Effector memory CD4-positive, alpha-beta T cell (primary cell): ENCODE measurements at regions not wholly inside any gene's neighbourhood (a gene's known extent, or its start where the extent isn't known, plus 50 kb on each side); places are given as distances from the start of the nearest gene placed in this dataset.

Source experiments
- DNase-seq, 3 donors: peaks; one replicate each; pipeline ENCODE4 v3.0.0-alpha.2; 2020
- H3K27ac ChIP-seq: 2 replicates; pipeline ENCODE4 v1.7.0; 2013; ENCODE audit warnings: mild to moderate bottlenecking, low read length, moderate library complexity; ENCODE audit not compliant: insufficient read depth, poor library complexity, severe bottlenecking
- H3K27me3 ChIP-seq: replicated peaks from 2 replicates; pipeline ENCODE4 v1.7.0; 2013; ENCODE audit warnings: mild to moderate bottlenecking, low read length; ENCODE audit not compliant: insufficient read depth, control insufficient read depth, poor library complexity, severe bottlenecking
- H3K36me3 ChIP-seq: 2 replicates; pipeline ENCODE4 v1.7.0; 2013; ENCODE audit warnings: mild to moderate bottlenecking, low read length, moderate library complexity; ENCODE audit not compliant: control insufficient read depth, insufficient read depth
- H3K4me1 ChIP-seq: 2 replicates; pipeline ENCODE4 v1.7.0; 2013; ENCODE audit warnings: low read length, mild to moderate bottlenecking; ENCODE audit not compliant: control insufficient read depth, insufficient read depth, poor library complexity, severe bottlenecking
- H3K4me3 ChIP-seq: 2 replicates; pipeline ENCODE4 v1.7.0; 2013; ENCODE audit warnings: low read length, low read depth, mild to moderate bottlenecking; ENCODE audit not compliant: insufficient read depth, poor library complexity, severe bottlenecking
- H3K9me3 ChIP-seq: 2 replicates; pipeline ENCODE4 v1.7.0; 2013; ENCODE audit warnings: mild to moderate bottlenecking, low read length, moderate library complexity; ENCODE audit not compliant: control insufficient read depth

DNA sequence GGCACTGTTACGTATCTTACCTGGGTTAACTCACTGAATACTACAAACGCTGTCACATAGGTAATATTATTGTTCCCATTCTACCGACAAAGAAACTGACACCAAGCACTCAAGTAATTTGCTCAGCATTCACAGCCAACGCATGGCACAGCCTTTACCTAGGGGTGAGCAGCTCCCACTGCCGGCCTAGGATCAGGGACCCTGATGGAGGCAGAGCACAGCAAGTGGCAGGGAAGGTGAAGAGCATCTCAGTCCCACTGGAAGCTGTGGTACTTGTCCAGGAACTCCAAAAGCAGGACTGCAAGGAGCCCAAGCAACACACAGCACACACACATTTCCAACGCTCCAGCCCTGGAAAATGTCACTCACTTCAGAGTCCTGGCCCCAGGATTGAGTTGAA is 111.8 kb upstream of the CDKN3 start:
- H3K9me3 ChIP-seq, result no peaks in the 10 kb centered on the region
- no peak overlapping the region for H3K4me3 ChIP-seq
- H3K4me1 ChIP-seq, result no peaks in the 10 kb centered on the region
- H3K27me3 ChIP-seq, result no peaks in the 10 kb centered on the region
- H3K27ac ChIP-seq, result no peak overlapping the region
- no peaks in the 10 kb centered on the region for H3K36me3 ChIP-seq
- DNase-seq, result no peak

DNA sequence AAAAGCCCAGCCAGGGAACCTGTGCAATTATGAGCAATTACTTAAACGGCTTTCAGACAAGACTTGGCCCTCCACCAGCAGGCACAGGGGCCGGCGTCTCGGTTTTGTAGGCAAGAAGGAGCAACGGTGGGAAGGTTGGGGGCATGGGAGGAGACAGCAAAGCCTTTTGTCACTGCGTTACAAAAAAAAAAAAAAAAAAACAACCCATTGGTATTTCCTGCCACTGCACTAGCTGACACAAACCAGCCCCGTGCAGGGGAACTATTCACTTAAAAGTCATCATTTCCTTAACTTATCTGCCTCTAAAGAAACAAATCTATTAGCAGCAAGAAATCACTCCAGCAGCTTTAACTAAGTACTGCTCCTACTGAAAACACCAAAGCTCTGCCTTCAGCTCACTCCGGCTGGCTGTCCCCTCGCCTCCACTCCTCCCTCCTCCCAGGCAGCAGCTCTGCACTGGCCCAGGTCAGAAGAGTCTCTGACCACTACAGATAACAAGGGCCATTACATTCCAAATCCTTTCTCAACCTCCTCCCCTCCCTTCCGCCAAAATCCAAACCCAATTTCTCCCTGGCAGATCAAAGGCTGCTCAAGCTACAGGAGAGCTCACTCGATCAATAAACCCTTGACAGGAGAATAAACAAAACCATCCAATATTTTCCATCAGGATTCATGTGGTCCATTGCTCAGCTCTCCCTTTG is 105.2 kb upstream of the CDKN3 start:
- Histone ChIP-seq H3K4me3 (no peak overlapping the region), H3K9me3 (no peaks in the 10 kb centered on the region), H3K27ac (no peak overlapping the region), H3K36me3 (no peaks in the 10 kb centered on the region), H3K27me3 (peaks cover 3% of the 10 kb centered on the region), H3K4me1 (no peaks in the 10 kb centered on the region)
- no peak for DNase-seq

DNA sequence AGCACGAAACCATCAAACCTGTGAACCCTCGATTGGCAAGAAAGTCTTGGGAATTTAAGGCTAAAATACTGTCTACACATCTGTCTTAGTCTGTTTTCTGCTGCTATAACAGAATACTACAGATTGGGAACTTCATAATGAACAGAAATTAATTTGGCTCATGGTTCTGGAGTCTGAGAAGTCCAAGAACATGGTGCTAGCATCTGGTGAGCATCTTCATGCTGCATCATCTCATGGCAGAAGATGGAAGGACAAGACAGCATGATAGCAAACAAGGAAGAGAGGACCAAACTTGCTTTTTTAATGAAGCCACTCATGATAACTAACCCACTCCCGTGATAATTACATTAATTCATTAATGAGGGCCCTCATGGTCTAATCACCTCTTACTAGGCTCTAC is 102.0 kb upstream of the CDKN3 start:
- no peak overlapping the region for H3K4me3 ChIP-seq
- no peak overlapping the region for H3K27ac ChIP-seq
- H3K9me3 ChIP-seq, result no peaks in the 10 kb centered on the region
- H3K27me3 ChIP-seq, result peaks cover 3% of the 10 kb centered on the region
- H3K36me3 ChIP-seq, result no peaks in the 10 kb centered on the region
- no peaks in the 10 kb centered on the region for H3K4me1 ChIP-seq
- DNase-seq, result no peak

DNA sequence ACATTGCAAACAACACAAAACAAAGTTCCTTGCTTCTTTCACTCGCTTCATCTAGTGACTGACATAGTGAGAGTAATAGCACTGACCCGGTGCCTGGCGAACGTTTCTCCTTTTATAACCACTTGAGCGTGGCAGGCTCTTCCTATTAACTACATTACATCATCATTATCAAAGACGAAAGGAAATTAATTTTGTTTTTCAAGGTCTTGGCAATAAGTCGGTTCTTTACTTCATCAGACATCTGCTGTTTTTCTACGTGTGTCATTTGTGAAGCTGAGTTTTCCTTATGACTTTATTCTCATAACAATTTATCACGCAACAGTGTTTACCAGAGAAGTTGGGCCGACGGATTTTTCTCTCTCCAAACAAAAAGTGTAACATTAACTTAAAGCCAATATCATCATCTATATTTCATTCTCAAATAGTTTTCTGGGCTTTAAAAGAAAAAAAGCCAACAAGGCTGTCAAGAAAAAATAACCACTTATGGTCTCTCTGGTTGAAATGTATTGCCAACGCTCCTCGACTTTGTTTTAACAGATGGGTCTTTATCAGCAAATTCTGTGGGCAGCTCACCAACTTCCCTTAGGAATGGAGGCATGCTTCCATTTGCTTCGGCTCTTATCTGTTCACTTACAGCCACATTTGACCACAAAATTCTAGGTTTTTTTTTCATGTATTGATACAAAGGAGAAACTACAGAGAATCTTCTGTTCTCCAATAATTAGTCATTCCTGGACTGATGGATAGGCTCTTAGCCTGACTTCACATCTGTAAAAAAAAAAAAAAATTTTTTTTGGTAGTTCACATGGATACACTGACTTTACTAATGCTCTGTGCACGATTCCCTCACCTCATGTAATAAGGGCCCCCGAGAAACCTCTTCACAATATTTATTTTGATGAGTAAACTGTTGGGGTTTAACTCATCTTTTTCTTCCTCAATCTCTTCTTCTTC is 97.1 kb upstream of the CDKN3 start:
- no peak overlapping the region for H3K27ac ChIP-seq
- no peaks in the 10 kb centered on the region for H3K27me3 ChIP-seq
- no peaks in the 10 kb centered on the region for H3K9me3 ChIP-seq
- no peak overlapping the region for H3K4me3 ChIP-seq
- no peaks in the 10 kb centered on the region for H3K36me3 ChIP-seq
- DNase-seq, result no peak
- no peaks in the 10 kb centered on the region for H3K4me1 ChIP-seq

DNA sequence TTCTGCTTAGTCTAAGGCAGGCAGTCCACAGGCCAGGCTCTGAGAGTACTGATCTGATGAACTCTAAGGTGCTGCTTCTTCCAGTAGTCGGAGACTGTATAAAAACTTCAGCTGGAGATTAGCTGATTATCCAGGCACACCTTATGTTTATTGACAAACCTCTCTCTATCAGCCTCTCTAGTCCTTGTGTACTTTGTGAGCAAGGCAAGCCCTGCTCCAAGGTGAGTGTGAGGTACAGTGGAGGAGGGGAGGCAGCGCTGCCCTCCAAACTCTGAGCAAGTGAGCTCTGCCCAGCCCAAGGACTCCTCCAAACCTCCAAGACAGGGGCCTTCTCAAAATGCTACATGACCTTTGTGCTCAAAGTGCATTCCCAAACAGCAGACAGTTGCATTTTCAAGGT is 95.9 kb upstream of the CDKN3 start:
- Histone ChIP-seq H3K27me3 (no peaks in the 10 kb centered on the region), H3K4me3 (no peak overlapping the region), H3K36me3 (no peaks in the 10 kb centered on the region), H3K9me3 (no peaks in the 10 kb centered on the region), H3K27ac (no peak overlapping the region), H3K4me1 (no peaks in the 10 kb centered on the region)
- no peak for DNase-seq

DNA sequence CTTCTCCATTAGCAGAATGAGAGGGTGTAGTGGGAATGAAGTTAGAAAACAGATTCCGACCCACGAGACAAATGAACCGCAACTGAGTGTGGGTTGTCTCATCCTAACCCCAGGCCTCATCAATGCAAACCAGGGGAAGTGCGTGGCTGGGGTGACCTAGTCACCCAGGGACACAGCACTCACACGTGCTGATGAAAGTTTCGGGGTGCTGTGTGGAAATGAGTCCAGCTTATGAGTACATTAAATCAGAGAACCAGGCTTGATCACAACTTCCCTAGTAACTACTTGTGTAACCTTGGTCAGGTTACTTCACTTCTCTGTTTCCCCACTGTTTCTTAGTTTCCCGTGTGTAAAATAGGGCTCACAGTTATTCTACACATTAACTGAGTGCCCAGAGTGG is 95.4 kb upstream of the CDKN3 start:
- Histone ChIP-seq H3K4me3 (no peak overlapping the region), H3K27ac (no peak overlapping the region), H3K9me3 (no peaks in the 10 kb centered on the region), H3K36me3 (no peaks in the 10 kb centered on the region), H3K4me1 (no peaks in the 10 kb centered on the region), H3K27me3 (no peaks in the 10 kb centered on the region)
- DNase-seq, result no peak

DNA sequence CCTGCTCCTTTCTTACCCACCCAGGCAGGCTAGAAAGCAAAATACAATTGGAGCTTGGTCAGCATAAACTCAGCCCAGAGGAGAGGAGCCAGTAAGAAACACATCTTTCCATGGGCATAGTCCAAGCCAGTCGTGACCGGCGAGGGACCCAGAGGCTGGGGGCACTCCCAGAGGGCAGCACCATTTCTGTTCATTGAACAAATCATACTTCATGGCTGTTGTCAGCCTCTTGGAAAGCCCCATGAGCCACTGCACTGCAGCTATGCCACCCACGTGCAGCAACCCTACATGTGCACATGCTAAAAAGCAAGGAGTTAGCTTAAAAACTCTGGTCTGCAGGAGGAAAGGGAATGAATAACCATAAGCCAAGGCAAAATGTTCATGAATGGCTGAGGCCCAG is 90.0 kb upstream of the CDKN3 start:
- Histone ChIP-seq H3K4me3 (no peak overlapping the region), H3K36me3 (no peaks in the 10 kb centered on the region), H3K27ac (no peak overlapping the region), H3K27me3 (no peaks in the 10 kb centered on the region), H3K4me1 (no peaks in the 10 kb centered on the region), H3K9me3 (no peaks in the 10 kb centered on the region)
- no peak for DNase-seq

DNA sequence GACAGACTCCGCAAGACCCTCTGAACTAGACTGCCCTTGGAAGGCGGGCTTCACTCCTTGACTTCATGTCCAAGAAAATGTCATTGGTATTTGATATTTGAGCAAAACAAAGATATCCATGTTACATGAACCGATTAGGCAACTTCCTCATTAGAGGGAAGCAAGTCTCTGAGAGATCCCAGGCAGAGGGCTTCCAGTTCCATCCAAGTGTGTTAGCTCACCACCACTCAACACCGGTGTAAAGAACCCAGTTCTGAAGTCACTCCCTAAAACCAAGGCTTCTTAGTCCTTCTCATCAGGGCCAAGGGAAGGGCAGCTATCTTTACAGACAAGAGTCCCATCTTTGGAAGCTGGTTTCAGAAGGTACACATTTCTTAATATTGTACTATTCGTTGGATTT is 87.2 kb upstream of the CDKN3 start:
- Histone ChIP-seq H3K27me3 (no peaks in the 10 kb centered on the region), H3K9me3 (no peaks in the 10 kb centered on the region), H3K36me3 (no peaks in the 10 kb centered on the region), H3K4me1 (no peaks in the 10 kb centered on the region), H3K27ac (no peak overlapping the region), H3K4me3 (no peak overlapping the region)
- no peak for DNase-seq

DNA sequence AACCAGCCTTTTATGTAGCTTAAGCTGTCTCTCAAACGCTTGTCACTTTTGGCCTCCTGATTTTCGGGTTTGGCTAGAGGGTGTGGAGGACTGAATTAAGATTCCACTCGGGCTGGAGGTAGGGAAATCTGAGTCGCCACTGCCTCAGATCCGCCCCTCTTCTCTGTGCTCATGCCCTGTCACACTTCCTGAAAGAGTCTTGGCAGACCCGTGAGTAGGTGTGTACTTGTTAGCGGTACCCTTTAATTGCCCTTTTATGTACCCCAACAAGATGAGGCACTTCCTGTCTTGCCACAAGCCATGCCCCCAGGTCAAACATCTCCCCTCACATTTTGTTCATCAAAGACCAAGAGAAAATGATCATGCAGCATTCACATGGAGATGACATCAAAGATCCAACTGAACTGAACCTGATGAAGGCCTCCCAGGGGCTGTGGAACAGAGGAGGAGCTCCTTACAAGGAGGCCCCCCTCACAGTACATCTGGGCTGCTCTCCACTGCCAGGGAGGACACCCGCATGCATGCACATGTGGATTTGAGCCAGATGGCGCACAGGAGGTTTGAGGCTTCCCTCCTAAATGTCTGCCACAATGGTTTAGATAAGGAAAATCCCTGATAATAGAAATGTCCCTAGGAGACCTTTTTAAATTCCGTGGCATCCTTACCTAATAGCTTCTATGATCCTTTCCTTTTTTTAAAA is 86.5 kb upstream of the CDKN3 start:
- no peak overlapping the region for H3K4me3 ChIP-seq
- no peaks in the 10 kb centered on the region for H3K4me1 ChIP-seq
- no peaks in the 10 kb centered on the region for H3K27me3 ChIP-seq
- H3K36me3 ChIP-seq, result no peaks in the 10 kb centered on the region
- no peak overlapping the region for H3K27ac ChIP-seq
- H3K9me3 ChIP-seq, result no peaks in the 10 kb centered on the region
- no peak for DNase-seq

DNA sequence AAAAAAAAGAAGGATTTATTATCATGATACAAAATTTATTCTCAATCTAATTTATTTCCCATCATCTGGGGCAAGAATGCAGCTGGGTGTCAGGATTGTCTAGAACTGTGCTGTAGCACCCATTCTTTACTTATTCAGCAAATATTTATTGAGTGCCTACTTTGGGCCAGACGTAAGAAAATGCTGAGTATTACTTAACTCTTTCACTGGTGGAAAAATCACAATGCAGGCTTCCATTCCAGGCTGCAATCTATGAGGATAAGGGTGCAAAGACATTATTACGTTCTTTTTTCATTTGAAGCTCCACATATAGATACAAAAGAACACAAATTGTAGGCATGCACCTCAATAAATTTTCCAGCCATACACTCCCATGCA is 86.0 kb upstream of the CDKN3 start:
- Histone ChIP-seq H3K4me1 (no peaks in the 10 kb centered on the region), H3K36me3 (no peaks in the 10 kb centered on the region), H3K9me3 (no peaks in the 10 kb centered on the region), H3K27me3 (no peaks in the 10 kb centered on the region), H3K27ac (no peak overlapping the region), H3K4me3 (no peak overlapping the region)
- no peak for DNase-seq
